ENCODE measurements at regions not wholly inside any gene's neighbourhood (a gene's known extent, or its start where the extent isn't known, plus 50 kb on each side); places are given as distances from the start of the nearest gene placed in this dataset.

- TF ChIP-seq CTCF (IDR thresholded peaks at IDR 0.05) = no peak
- no peak for TF ChIP-seq POLR2A (IDR thresholded peaks at IDR 0.05)
These were observed 255.6 kb upstream of the C9orf72 start for GRCh38 chr9:27828908-27829307.

Data from thyroid gland (tissue), 4 donors.